ENCODE measurements at regions not wholly inside any gene's neighbourhood (a gene's known extent, or its start where the extent isn't known, plus 50 kb on each side); places are given as distances from the start of the nearest gene placed in this dataset.

GRCh38 chr16:31701734-31702133, 171.9 kb upstream of the ZNF267 start:
- TF ChIP-seq, protein P1, sequence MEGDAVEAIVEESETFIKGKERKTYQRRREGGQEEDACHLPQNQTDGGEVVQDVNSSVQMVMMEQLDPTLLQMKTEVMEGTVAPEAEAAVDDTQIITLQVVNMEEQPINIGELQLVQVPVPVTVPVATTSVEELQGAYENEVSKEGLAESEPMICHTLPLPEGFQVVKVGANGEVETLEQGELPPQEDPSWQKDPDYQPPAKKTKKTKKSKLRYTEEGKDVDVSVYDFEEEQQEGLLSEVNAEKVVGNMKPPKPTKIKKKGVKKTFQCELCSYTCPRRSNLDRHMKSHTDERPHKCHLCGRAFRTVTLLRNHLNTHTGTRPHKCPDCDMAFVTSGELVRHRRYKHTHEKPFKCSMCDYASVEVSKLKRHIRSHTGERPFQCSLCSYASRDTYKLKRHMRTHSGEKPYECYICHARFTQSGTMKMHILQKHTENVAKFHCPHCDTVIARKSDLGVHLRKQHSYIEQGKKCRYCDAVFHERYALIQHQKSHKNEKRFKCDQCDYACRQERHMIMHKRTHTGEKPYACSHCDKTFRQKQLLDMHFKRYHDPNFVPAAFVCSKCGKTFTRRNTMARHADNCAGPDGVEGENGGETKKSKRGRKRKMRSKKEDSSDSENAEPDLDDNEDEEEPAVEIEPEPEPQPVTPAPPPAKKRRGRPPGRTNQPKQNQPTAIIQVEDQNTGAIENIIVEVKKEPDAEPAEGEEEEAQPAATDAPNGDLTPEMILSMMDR (IDR thresholded peaks at IDR 0.05) = no peak
- no peak for TF ChIP-seq ZFX (IDR thresholded peaks at IDR 0.05; ENCODE audit: borderline replicate concordance)

All from 22Rv1 (cell line).